Osteoblast (primary cell): ENCODE measurements at regions not wholly inside any gene's neighbourhood (a gene's known extent, or its start where the extent isn't known, plus 50 kb on each side); places are given as distances from the start of the nearest gene placed in this dataset.

Source experiments
- DNase-seq: peaks from one replicate; pipeline ENCODE4 v3.0.0; 2011; ENCODE audit warnings: low spot score, mixed read lengths; ENCODE audit not compliant: insufficient read length; ENCODE audit errors: missing footprints
- H2AFZ ChIP-seq: 2 replicates; pipeline ENCODE4 v1.6.0; 2011; ENCODE audit warnings: mild to moderate bottlenecking, low read length
- H3K27ac ChIP-seq: 2 replicates; pipeline ENCODE4 v1.5.1; 2011; ENCODE audit warnings: mild to moderate bottlenecking, low read depth, low read length, moderate library complexity
- H3K27me3 ChIP-seq: 2 replicates; pipeline ENCODE4 v1.6.0; 2012; ENCODE audit warnings: mild to moderate bottlenecking, control low read depth, inconsistent platforms, low read length, moderate library complexity; ENCODE audit not compliant: insufficient read depth
- H3K36me3 ChIP-seq: 2 replicates; pipeline ENCODE4 v1.5.1; 2011; ENCODE audit warnings: mild to moderate bottlenecking, low read length, control low read depth, moderate library complexity; ENCODE audit not compliant: insufficient read depth
- H3K4me1 ChIP-seq: 2 replicates; pipeline ENCODE4 v1.5.1; 2011; ENCODE audit warnings: mild to moderate bottlenecking, low read length, control low read depth, moderate library complexity; ENCODE audit not compliant: insufficient read depth
- H3K4me2 ChIP-seq: 2 replicates; pipeline ENCODE4 v1.6.0; 2011; ENCODE audit warnings: mild to moderate bottlenecking, low read length; ENCODE audit not compliant: insufficient read depth
- H3K4me3 ChIP-seq: fragments of 200-600 bp; sonication (generic); 3 replicates; pipeline ENCODE4 v1.5.1; 2012; ENCODE audit warnings: mild to moderate bottlenecking, low read length, inconsistent platforms; ENCODE audit not compliant: insufficient read depth
- H3K79me2 ChIP-seq: 2 replicates; pipeline ENCODE4 v1.6.0; 2012; ENCODE audit warnings: mild to moderate bottlenecking, low read length, control low read depth, inconsistent platforms; ENCODE audit not compliant: insufficient read depth
- H3K9me3 ChIP-seq: 2 replicates; pipeline ENCODE4 v1.5.1; 2011; ENCODE audit warnings: low read depth, low read length, control low read depth
- H4K20me1 ChIP-seq: 2 replicates; pipeline ENCODE4 v1.6.0; 2012; ENCODE audit warnings: mild to moderate bottlenecking, low read length, control low read depth; ENCODE audit not compliant: insufficient read depth
- CTCF ChIP-seq: IDR thresholded peaks from 2 replicates; pipeline ENCODE4 v1.5.1; 2011; ENCODE audit warnings: mild to moderate bottlenecking, low read depth, low read length, moderate library complexity; ENCODE audit errors: extremely low read depth

GRCh38 chr14:98056946-98057345, 1215.1 kb downstream of the BCL11B start:
- H2AFZ ChIP-seq, result no peak overlapping the region
- no peaks in the 10 kb centered on the region for H3K27me3 ChIP-seq
- H3K4me2 ChIP-seq, result no peak overlapping the region
- H3K36me3 ChIP-seq, result no peaks in the 10 kb centered on the region
- no peak overlapping the region for H3K4me3 ChIP-seq
- H3K79me2 ChIP-seq, result no peaks in the 10 kb centered on the region
- H3K4me1 ChIP-seq, result no peaks in the 10 kb centered on the region
- H3K27ac ChIP-seq, result no peak overlapping the region
- no peak for TF ChIP-seq CTCF
- H4K20me1 ChIP-seq, result no peaks in the 10 kb centered on the region
- no peaks in the 10 kb centered on the region for H3K9me3 ChIP-seq
- no peak for DNase-seq

- H3K27ac ChIP-seq, result no peak overlapping the region
- no peak for DNase-seq
- no peaks in the 10 kb centered on the region for H3K27me3 ChIP-seq
- H3K79me2 ChIP-seq, result no peaks in the 10 kb centered on the region
- H3K4me1 ChIP-seq, result no peaks in the 10 kb centered on the region
- no peaks in the 10 kb centered on the region for H4K20me1 ChIP-seq
- TF ChIP-seq CTCF, result no peak
- no peaks in the 10 kb centered on the region for H3K9me3 ChIP-seq
- no peak overlapping the region for H3K4me3 ChIP-seq
- H3K4me2 ChIP-seq, result no peak overlapping the region
- H3K36me3 ChIP-seq, result no peaks in the 10 kb centered on the region
- no peak overlapping the region for H2AFZ ChIP-seq
These were observed 1212.9 kb downstream of the BCL11B start for GRCh38 chr14:98059106-98059505.

- Histone ChIP-seq H3K27ac (no peak overlapping the region), H3K9me3 (peaks cover 2% of the 10 kb centered on the region), H4K20me1 (no peaks in the 10 kb centered on the region), H3K79me2 (no peaks in the 10 kb centered on the region), H3K36me3 (no peaks in the 10 kb centered on the region), H3K4me3 (no peak overlapping the region), H3K27me3 (no peaks in the 10 kb centered on the region), H3K4me1 (no peaks in the 10 kb centered on the region), H3K4me2 (no peak overlapping the region), H2AFZ (no peak overlapping the region)
- no peak for TF ChIP-seq CTCF
- no peak for DNase-seq
These were observed 1209.9 kb downstream of the BCL11B start for GRCh38 chr14:98062083-98062482.

GRCh38 chr14:98069712-98070171, 1202.3 kb downstream of the BCL11B start:
- DNase-seq, result no peak
- H2AFZ ChIP-seq, result no peak overlapping the region
- no peaks in the 10 kb centered on the region for H4K20me1 ChIP-seq
- no peak overlapping the region for H3K4me3 ChIP-seq
- H3K27ac ChIP-seq, result no peak overlapping the region
- no peak overlapping the region for H3K4me2 ChIP-seq
- H3K79me2 ChIP-seq, result no peaks in the 10 kb centered on the region
- peaks cover under 1% of the 10 kb centered on the region for H3K9me3 ChIP-seq
- H3K36me3 ChIP-seq, result no peaks in the 10 kb centered on the region
- TF ChIP-seq CTCF, result no peak
- no peaks in the 10 kb centered on the region for H3K27me3 ChIP-seq
- no peaks in the 10 kb centered on the region for H3K4me1 ChIP-seq
